GM19025 (cell line): ENCODE measurements at regions not wholly inside any gene's neighbourhood (a gene's known extent, or its start where the extent isn't known, plus 50 kb on each side); places are given as distances from the start of the nearest gene placed in this dataset.

Experiments used
- ATAC-seq: cut with Tn5 transposase; IDR thresholded peaks from one replicate; pipeline ENCODE4 v1.9.1; 2021; ENCODE audit warnings: mild to moderate bottlenecking, low read depth, moderate library complexity; ENCODE audit not compliant: unreplicated experiment

- ATAC-seq, result no peak
Measured at GRCh38 chr13:80047406-80047805, 293.5 kb downstream of the SPRY2 start.

DNA sequence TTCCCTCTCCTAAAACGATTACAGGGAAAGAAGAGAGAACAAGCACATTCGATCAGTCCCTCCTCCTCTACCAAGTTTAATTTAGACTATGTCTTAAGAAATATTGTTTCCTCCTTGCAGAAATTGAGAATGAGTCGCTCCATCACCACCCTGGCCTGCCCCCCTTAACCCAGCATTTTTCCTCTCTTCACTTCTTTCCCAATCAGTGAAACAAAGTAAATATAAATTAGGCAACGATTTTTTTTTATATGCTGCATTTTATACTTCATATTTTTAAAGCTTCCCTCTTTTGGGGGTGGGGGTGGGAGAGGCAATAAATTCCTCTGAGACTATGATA lies 300.0 kb downstream of the SPRY2 start:
- no peak for ATAC-seq

DNA sequence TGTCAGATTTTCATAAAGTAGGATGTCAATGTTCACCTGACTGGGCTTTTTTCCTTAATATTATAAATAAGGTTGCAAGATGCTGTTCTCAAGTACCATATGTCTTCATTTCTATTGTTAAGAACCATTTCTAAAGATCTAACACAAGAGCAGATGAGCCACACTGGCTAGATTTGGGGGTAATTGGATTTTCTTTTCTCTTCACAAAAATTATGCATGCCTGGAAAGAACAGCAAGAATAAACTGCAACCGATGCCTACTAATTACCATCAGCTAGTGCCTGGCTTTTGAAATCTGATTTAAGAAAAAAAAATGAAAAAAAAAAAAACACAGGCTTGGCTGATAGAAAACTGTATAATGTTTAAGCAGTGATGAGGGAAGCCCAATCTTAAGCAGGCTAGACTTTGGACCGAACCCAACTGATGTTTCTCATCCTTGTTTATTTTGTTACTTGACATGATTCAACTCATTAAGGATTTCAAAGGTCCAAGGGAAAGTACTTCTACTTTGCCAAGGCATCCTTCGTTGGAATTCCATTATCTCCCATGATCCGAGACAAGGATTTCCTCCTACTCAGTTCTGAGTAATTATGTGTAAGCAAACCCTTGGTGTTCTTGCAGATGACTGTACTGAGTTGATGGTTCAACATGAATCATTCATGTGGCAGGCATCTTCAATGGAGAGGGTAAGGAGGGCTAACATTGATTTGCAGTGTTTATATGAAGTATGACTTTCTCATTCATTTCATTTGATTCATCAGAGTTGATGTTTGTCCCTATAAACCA lies 300.5 kb downstream of the SPRY2 start:
- no peak for ATAC-seq

DNA sequence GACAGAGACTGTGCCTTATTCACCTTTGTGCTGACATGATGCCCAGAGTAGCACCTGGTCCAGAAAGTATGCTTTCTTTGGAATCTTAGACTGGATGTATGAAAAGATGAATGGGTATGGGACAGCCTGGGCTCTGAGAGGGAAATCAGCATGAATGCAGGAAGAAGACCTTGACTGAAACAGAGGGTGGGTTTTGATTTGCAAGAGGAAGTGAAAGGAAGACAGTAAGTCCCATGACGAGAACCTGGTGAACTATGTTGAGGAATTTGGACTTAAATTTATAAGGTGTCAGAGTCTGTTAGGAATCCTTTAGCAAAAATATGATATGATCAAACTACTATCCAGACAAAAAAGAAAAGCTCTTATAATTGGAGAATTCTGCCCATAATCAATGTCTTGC lies 301.9 kb downstream of the SPRY2 start:
- peak; percentile 29 for ATAC-seq

DNA sequence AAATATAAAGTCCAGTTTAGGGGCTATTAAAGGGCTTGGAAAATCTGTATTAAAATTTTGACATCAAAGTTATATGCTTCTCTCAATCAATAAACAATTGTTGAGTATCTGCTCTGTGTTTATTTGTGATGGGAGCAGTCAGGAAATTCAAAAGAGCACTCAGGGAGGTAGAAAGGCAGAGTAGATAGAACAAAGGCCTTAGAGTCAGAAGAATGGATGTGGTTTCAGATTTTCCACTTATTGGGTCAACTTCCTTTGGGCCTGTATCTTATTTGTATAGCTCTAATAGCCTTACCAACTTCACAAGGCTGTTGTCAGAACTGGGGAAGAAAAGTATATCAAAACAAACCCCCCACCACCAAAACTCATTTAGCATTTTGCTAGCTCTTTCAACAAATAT lies 302.6 kb downstream of the SPRY2 start:
- no peak for ATAC-seq

- peak; percentile 78 for ATAC-seq
Measured at GRCh38 chr13:80037505-80037888, 303.4 kb downstream of the SPRY2 start.

- peak; percentile 40 for ATAC-seq
Measured at GRCh38 chr13:80036845-80037504, 304.0 kb downstream of the SPRY2 start.

DNA sequence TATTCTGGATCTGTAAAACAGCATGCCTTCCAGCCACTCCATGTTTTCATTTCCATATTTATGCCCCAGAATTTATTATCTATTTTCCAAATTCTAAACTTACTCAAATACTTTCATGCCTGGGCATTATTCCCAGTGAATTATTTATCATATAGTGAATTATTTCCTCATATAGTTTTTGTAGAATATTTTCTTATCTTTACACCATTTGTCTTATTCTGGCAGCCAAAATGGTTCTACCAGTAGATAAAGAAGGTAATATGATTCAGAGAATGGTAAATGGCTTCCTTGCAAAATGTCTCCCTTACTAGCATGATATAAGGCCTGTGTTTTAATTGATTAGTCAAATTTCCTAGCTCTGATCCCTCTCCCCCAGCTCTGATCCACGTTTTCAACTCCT lies 305.8 kb downstream of the SPRY2 start:
- no peak for ATAC-seq

DNA sequence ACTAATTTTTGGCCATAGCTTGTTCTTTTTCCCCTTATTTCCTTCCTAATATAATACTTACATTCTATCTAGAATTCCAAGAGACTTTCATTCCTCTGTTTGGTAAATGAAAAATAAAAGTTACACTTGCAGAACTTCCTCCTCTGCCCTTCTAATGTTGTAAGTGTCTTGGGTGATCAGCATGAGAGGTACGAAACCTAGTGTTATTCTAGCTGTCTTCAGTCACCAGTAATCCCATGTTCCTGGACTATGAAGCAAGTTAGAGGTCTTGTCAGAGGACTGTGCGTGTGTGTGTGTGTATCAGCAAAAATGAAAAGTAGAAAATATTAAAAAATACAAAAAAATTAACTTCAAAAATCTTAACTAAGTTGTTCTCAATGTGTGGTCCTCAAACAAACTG lies 307.0 kb downstream of the SPRY2 start:
- ATAC-seq, result no peak

DNA sequence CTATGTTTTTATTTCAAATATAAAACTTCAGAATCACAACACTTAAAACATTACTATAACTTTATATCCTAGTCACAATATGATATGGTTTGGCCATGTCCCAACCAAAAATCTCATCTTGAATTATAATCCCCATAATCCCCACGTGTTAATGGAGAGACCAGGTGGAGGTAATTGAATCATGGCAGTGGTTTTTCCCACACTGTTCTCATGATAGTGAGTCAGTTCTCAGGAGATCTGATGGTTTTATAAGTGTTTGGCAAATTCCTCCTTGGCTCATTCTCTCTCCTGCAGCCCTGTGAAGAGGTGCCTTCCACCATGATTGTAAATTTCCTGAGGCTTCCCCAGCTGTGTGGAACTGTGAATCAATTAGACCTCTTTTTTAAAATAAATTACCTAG lies 307.6 kb downstream of the SPRY2 start:
- ATAC-seq, result no peak

DNA sequence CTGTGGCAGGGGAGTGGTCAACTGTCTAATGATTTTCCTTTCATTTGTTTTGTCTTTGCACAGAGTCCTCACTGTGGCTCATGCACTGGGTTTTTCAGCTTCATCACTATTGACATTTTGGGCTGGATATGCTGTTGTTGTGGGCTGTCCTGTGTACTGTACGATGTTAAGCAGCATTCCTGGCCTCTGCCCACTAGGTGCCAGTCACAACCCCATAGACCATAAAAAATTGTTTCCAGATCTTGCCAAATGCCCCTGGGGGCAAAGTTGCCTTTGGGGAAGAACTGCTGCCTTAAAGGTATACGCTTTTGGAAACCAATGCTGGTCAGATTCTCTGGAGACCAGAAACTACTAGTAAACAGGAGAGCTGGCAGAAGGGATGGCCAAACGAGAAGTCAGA lies 310.4 kb downstream of the SPRY2 start:
- ATAC-seq, result peak; percentile 55

DNA sequence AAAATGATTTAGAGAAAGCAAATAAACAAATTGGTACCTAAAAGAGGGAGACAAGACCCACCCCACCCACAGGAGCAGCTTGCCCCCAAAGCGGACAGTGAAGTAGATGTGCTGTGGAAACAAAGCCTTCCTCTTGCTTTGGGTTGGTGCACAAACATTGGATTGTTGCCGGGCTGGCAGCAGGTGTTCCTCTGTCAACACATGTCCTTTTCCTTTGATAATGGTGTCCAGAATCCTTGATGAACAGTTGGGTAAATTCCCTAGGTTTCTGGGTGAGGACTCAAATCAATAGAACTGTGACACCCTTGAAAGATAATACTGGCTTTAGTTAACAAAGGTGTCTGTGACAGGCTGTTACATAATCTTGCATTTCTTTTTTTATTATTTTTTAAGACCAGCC lies 311.8 kb downstream of the SPRY2 start:
- ATAC-seq, result no peak

GRCh38 chr13:80022146-80022545 lies 318.8 kb downstream of the SPRY2 start:
- no peak for ATAC-seq

DNA sequence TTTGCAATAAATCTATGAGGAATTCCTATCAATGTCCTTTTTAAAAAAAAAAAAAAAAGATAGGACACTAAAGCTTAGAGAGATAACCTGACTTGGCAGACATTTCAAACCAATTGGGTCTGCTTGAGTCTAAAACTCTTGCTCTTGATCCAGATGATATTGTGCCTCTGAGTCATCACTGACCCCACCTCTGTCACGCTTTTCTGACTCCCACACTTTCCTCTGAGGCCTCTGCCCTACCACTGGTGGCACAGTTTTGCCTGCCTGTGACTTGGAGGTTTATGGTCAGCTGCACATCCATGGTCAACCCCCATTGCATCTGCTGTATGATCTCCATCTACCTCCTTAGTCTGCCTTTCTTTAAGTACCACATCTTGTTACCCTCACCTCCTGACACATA lies 328.7 kb downstream of the SPRY2 start:
- no peak for ATAC-seq

- no peak for ATAC-seq
Measured at GRCh38 chr13:80011448-80012212, 329.3 kb downstream of the SPRY2 start.

GRCh38 chr13:80010846-80011245 lies 330.1 kb downstream of the SPRY2 start:
- ATAC-seq, result no peak

DNA sequence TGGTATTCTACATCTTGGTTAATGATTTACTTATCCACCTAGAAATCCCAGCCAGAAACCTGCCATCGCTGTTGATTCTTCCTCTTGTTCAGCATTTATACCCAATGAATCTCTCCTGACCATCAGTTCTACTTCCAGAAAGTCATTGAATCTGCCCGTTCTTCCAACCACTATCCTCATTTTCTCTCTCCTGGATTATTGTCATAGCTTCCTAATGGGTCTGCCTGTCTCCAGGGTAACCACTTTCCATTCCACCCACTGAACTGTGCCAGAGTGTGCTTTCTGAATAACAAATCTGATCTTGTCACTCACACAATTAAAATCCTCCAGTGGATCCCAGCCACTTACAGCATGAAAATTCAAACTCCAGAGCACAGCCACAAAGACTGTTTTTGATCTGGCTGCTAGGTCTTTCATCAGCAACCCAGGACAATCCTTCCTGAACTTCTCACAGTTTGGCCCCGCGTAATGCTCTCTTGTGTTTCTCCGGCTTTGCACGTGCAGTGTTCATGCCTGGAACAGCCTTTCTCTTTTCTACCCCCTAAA lies 330.6 kb downstream of the SPRY2 start:
- ATAC-seq, result no peak

DNA sequence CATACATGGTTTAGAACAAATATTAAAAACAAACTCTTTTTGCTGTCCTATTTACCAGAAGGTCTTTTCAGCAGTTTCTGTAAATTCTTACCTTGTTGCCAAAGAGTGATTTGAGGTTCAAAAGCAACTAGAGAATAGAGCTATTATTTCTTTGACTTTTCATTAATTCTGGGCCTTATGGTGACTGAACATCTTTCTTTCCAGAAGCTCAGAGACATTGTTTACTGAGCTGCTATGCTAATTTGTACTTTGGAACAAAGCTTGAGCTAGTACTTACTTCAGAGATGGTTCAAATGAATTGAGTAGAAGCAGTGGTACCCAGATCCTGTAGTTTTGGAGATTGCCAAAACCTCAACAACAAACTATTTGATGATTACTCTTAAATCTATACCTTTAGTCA lies 331.2 kb downstream of the SPRY2 start:
- ATAC-seq, result no peak

DNA sequence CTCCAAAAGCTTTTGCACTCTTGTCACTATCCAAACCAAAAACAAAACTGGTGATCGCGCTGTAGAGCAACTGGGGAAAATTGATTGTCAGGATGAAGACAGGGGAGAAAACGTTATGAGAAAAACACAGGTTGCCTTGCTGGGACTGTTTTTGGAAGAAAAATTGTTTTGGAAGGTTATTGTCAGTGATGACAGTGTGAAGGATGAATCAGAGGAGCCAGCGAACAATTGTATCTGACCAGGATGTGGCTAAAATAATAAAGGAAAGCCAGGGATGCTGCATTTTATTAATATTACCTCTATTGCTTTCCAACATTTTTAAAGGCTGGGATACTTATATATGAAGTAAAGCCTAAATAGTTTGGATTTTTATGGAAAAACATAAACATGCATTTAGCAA lies 334.0 kb downstream of the SPRY2 start:
- ATAC-seq, result no peak

DNA sequence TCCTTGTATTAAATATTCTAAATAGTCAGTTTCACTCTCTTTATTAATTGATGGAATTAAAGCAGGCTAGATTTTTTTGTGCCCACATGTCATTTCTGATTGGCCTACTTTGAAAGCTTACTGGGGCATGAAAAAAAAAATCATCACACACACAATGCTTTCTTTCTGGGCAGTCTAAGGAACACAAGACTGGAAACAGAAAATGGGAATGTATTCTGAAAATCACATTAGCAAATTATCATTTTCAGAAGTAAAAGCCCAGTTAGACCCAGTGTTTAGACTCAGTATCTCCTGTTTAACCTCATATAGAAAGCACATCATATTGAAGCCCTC lies 339.4 kb downstream of the SPRY2 start:
- no peak for ATAC-seq

DNA sequence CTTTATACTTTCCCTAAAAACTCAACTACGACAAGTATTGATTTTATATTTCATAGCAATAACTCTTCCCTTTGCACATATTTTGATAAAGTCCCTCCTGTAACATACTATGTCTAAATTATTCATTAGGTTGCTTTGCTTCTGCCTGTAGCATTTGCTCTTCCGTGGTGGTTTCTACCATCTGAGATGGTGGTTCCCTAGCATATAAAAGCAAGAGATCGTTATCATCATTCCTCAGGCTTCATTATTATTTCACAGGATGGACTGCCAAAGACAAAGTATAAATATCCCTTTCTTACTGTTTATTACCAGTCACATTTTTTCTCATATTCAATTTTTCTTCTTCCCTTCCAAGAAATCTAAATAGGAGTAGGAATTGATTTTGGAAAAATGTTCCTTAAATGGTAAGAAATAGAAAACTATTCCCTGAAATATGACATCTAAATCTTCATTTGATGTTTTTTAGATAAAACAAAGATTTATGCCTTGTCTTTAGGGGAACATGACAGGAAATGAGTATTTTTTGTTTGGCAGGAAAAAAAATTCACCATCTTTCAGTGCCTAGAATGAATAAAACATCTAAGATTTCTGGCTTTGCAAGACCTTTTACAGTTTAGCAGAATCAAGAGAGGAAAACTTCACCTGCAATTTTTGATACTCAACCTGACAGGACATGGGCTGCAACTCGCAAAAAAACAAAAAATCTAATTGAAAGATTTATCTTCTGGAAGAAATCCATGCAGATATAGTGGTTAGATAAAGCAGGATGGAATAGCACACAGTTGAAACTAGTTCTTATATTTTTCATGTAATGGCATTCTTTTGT lies 340.0 kb downstream of the SPRY2 start:
- ATAC-seq, result no peak
